Limb (tissue), 2 donors: ENCODE measurements at regions not wholly inside any gene's neighbourhood (a gene's known extent, or its start where the extent isn't known, plus 50 kb on each side); places are given as distances from the start of the nearest gene placed in this dataset.
"Not testable (repeated sequence)": the region's sequence is repeated elsewhere in the genome, so short reads cannot be mapped to it uniquely, and the experiment has no call there.

Experiments used
- DNase-seq, 2 donors: peaks; one replicate each; pipeline ENCODE4 v3.0.0-alpha.2; 2016; ENCODE audit errors: extremely low spot score in 2 of 2

DNA sequence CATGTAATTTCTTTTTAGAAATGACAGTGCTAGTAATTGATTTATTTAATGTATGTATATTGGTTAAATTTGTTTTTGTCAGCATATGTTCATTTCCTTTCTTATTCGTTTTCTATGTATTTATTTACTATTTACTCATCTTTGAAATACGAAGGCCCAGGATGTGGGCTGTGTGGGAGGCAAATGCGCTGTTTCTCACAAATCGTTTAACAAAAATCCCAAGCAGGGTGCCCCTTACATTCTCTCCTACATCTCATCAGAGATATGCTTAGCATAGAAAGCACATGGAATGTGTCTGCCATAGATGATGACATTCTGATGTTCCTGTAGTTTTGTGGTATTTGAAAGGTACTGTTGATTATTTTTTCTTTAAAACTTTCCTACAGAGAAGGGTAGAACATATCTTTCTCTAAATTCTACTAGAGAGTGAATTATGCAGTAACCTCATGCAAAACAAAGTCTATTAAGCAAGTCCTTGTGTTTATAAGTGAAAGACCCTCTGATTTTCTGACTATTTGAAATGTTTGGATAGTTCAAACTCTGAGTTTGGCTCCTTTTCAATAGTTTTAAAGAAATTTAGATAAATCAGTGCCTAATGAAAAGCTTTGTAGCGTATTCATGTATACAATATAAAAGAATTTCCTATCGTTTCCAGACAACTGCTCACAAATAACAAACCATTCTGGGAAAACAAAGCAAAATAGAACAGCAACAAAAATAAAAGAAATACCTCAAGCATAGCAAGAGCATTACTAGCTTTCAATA, 111.1 kb upstream of the VGLL3 start:
- no peak for DNase-seq

DNA sequence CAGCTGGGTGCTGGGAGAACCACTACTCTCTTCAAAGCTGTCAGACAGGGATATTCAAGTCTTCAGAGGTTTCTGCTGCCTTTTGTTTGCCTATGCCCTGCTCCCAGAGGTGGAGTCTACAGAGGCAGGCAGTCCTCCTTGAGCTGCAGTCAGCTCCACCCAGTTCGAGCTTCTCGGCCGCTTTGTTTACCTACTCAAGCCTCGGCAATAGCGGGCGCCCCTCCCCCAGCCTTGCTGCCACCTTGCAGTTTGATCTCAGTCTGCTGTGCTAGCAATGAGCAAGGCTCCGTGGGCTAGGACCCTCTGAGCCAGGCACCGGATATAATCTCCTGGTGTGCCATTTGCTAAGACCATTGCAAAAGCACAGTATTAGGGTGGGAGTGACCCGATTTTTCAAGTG, 106.8 kb upstream of the VGLL3 start:
- DNase-seq: not testable (repeated sequence)

DNA sequence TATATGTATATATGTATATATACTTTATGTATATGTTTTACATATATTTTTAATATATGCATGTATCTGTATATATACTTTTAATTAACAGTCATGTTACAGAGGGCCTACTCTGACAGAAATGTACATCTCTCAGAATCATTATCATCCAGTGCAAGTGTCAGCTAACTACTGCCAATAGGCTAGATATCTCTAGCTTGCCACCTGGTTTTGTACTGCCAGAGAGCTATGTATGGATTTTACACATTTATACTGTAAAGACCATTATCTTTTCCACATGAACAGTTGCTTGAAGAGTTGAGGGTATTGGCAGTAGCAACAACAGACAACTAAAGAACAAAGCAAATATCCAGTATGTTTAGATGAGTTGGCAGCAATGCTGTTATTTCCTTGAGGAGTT, 99.7 kb upstream of the VGLL3 start:
- peak in 1 of 2 donors; percentile 4 for DNase-seq

DNA sequence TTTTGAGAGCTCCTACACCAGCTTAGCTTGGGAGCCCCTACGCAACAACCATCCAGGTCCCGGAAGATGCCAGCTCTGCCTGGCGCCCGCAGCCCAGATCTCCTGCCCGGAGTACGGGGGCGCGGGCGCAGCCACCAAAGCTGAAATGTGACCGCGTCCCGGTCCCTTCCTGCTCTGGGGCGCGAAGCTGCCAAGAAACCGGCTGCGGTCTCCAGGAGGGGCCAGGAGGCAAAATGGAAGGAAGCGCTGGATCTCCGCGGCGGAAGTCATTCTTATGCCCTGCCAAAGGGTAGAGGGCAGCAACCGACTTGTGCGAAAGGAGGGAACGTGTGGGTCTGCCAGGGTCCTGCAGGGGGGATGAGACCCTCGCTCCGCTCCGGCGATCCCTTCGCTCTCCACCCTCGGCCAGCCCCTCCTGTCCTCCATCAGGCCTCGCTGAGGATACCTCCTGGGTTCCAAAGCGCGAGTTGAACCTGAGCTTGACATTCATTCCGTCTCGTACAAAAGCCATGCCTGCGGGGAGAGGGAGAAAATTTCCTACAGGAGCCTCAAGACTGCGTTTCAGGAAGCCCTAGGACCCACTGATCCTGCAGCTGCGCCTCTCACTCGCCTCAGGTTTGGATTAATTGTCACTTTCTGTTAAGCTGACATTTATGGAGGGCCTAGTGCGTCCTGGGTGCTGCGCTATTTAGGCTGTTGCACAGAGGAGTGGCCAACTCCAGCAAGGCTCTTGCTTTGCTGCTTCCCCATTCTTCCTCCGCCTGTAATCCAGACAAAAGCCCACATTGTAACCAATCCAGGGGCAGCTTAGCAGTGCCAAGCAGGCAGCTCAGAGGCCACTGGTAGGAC, 98.3 kb upstream of the VGLL3 start:
- DNase-seq: peak; percentile 70 to 77

DNA sequence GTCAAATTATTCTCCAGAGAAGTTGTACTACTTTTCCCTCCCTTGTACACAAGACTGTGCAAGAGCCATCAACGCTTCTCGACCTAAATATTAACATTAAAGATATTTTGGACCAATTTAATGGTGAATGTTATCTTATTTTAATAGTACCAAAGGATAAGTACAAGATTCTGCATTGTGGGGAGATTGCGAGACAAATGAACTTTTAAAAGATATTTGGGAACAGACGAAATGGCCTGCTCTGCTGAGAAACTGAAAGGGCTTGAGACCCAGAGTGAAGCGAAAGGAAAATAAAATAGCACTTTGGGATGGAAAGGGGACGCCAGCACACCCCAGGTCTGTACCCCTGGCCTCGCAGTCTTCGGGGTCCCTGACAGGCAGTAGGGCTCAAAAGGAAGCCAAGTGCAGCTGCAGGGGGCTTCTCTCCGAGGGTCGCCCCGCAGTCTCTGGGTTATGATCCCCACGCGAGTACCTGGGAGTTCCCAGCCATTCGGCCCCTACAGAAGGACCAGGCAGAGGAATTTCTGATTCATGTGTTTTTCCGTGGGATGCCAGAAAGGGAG, 97.6 kb upstream of the VGLL3 start:
- DNase-seq: no peak

DNA sequence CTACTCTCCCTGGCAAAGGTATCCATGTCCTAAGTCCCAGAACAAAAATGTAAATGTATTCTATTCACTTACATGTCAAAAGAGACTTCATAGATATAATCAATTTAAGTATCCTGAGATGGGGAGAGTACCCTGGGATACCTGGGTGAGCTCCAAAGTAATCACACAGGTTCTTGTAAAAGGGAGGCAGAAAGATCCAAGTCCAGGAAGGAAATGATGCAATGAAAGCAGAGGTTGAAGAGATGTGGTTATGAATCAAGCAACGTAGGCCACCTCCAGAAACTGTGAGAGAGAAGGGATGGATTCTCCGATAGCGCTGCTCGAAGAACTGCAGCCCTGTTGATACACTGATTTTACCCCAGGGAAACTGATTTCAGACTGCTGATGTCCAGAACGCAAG, 93.9 kb upstream of the VGLL3 start:
- DNase-seq: no peak

DNA sequence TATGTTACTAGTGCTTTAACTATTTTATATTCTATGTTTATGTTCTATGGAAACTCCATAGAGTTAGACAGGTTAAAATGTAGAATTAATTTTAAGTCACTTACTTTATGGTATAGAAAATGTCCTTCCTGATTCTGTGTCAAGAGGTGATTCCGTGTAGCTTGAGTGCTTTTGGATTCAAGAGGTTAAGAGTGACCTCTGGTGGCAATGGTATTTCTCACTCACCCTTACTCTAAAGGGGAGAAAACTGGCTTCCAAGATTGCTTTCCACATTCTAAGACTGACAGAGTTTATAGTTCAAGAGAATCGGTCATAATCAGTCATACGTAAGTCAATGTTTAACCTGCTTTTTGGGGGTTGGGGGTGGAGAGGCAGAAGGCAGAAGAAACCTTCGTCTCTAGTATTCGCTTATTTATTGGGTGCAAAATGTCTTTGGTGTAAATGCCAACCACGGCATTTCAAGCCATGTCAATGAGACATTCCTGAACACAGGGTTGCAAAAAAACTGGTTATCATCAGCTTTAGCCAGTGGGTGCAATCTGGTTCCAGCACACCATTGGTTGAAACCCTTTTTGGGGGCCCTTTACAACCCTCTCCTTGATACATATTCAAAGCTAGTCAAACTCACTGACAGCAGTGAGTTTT, 92.0 kb upstream of the VGLL3 start:
- peak in 1 of 2 donors; percentile 76 for DNase-seq

DNA sequence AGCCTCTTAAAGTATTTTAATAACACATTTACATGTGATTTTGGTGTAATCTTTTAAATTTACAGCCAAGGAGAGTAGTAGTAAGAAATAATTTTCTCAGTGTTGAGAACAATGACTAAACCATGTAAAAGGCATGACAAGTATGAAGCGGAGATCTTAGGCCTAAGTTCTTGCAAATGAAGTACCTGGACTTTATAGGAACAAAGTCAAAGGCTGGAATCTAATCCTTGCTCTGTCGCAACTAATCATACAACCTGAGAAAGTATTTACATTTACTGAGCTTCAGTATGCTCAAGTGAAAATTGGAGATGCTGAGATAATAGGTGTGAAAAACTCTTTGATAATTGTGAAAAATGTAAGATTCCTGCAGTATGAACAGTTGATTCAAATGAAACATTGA, 86.4 kb upstream of the VGLL3 start:
- no peak for DNase-seq

DNA sequence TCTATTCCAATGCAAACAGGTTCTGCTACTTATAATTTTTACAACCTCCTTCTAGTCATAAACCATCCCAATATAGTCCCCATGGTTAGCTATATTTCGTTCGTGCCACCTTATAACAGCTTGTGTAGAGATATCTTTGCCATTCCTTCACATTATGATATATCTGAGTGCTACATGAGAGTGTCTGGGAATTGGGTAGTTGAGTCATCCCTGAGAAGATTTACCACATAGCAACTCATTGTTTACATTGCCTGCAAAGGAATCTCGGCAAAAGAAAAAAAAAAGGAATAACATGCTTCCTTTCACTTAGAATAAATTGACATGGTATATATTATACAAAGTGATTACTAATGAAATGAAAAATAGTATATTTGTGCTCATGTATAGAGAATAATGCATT, 86.0 kb upstream of the VGLL3 start:
- no peak for DNase-seq

DNA sequence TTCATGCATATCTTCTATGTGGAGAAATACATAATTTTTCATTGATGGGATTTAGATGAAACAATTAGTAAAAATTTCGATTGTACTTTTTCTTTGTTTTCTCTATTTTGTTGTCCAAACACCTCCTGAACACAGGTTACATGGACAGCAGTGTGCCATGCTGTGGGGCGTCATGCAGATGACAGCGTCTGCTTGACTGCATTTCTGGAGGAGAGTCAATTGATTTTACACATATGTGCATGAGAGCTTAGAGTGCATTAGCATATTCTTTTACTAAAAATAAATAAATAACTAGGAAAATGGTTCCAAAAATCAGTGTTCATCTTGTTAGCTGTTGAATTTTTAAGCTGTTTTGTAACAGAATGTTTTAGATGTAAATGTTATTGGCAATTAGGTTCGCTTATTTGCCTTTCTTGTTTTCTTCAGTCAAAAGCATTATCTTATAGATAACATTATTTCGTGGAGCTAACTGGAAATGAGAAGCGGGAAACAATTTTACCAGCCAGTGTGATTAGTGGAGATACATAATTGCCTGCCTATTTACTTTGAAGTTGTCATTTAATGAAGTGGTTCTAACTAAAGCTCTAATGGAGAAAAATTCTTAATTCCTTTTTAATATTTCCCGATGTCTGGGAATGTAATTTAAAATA, 82.7 kb upstream of the VGLL3 start:
- no peak for DNase-seq

DNA sequence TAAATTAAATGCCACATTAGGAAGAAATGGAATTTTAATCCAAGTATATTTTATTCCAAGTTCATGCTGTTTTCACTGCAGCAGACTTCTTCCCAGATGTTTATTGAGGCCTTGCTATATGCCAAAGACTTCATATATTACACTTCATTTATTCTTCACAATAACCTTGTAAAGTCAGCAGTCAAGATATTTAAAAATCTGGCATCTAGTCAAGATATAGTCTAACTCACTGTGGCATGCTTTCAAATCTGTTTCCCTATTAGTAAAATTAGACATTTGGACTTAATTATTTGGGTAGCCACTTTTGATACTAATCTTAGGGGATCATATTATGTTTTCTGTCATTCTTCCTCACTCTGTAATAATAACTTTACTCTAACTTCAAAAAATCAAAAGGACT, 81.5 kb upstream of the VGLL3 start:
- DNase-seq: no peak

DNA sequence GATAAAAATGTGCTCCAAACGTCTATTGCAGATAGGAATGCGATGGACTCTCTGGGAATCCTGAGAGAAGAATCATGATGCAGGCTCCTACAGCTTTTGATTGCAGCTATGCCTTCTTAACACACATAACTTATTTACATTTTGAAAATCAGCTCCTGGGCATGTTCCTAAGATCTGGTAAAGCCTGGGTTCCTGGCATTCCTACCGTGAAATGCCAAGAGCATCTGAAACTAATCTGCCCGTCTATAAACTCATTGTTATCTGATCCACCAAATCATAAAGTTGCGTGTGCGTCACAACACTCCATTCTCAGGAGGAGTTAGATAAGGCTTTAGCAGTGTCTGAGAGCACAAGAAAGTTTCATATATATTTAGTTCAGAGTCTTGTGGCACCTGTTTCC, 79.0 kb upstream of the VGLL3 start:
- DNase-seq: peak in 1 of 2 donors; percentile 8

DNA sequence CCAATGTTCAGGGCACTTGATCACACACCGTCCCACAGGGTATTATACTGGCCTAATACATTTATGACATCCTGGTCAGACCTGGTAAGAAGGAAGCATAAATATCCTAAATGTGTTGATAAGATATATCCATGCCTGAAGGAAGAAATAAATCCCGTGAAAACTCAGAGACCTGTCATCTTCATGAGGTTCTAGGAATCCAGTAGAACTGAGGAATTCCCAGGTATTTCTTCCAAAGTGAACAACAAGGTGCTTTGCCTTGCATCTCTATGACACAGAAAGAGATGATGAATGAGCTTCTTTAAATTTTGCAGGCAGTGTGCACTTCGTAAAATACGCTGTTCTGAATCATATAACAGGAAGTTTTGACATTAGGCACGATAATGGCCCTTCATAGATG, 78.1 kb upstream of the VGLL3 start:
- no peak for DNase-seq

DNA sequence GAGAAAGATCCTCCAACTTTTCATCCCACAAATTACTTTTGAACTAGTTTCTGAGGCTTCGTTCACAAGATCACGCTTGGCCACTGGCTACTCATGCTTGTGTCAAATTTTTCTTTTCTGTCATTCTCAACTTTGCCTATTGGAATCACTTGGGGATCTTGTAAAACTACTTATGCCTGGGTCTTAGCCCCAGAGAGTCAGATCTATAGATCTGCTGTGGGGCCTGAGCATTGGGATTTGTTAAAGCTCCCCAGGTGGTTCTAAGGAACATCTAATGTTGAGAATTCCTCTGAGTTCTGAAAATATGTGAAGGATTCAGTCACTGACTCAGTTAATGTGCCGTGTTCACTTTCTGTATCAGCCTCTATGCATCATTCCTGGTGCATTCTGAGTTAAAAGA, 71.7 kb upstream of the VGLL3 start:
- no peak for DNase-seq

DNA sequence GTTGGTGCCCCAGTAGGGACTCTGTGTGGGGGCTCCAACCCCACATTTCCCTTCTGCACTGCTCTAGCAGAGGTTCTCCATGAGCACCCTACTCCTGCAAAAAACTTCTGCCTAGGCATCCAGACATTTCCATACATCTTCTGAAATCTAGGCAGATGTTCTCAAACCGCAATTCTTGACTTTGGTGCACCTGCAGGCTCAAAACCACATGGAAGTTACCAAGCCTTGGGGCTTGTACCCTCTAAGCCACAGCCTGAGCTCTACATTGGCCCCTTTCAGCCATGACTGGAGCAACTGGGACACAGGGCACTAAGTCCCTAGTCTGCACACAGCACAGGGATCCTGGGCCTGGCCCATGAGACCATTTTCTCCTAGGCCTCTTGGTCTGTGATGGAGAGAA, 66.5 kb upstream of the VGLL3 start:
- no peak for DNase-seq

DNA sequence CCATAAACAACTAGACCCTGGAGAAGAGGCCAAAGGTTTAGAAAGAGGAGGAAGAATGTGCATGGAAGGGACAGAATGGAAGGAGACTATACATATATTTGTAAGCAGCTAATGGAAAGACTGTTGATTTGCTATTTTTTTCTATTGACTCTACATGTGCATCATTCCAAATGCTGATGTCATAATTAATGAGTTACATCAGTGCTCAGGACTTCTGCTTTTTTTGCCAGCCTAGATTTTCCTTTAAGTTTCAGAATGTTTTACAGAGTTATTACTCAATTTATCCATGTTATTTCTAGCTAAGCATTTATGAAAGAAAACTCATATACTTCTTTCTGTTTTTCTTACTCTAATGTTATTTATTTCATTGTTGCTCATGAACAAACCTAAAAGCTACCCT, 62.6 kb upstream of the VGLL3 start:
- no peak for DNase-seq

DNA sequence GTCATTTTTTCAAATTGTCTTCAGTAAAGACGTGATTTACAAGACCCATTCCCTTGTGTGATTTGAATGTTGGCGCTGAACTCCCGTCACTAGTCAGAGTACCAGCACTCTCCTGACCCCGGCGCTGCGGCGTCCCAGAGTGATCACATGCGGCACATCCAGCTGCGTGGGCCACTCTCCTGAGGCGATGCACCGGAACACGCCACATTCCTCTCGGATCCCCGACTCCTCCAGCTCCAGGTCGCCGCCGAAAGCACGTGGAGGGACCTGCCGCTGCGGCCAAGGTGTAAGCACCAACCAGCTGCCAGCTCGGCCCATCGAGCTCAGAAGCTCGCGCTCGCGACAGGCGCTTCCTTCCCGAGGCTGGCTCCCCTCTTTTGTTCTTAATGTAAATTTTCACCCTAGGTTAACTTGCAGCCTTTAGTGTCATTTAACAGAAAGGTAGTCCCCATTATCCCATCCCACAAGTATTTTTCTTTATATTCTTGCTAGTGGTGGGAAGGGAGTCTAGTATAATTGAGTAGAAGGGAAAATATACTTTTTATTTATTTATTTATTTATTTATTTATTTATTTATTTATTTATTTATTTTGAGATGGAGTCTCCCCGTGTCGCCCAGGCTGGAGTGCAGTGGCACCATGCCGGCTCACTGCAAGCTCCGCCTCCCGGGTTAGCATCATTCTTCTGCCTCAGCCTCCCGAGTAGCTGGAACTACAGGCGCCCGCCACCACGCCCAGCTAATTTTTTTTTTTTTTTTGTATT, 61.7 kb upstream of the VGLL3 start:
- DNase-seq: no peak

DNA sequence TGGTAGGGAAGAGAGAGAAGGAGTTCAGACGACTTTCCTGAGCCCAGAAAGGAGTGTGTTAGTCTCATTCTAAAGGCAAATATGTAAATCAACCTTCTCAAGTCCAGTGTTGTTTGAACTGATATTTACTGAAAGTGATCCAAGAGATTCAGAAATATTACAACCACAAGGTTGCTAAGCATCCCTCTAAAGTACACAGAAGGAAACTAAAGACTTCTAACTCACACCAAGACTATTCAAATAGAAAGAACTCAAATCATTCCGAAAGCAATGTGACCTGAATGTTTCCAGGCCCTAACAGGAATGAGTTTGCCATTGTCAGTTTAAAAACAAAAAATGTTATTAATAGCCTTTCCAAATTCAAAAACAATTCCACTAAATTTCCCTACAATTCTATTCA, 56.9 kb upstream of the VGLL3 start:
- no peak for DNase-seq

DNA sequence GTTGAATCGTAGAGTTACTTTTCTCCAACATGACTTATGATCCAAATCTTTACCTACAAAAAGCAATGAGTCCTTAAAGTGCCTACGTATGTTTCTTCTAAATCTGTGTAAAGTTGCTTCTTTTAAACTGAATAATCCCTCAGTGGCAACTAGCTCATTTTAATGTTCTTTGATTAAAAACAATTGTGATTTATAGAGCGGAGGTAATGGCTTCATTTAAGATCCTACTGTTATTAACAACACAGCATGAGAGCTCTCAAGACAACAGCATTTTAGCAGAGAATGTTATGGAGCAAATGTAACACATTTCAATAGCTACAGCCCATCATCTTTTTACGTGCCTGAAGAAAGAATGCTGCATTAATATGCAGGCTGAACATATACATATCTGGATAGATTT, 55.3 kb upstream of the VGLL3 start:
- no peak for DNase-seq

DNA sequence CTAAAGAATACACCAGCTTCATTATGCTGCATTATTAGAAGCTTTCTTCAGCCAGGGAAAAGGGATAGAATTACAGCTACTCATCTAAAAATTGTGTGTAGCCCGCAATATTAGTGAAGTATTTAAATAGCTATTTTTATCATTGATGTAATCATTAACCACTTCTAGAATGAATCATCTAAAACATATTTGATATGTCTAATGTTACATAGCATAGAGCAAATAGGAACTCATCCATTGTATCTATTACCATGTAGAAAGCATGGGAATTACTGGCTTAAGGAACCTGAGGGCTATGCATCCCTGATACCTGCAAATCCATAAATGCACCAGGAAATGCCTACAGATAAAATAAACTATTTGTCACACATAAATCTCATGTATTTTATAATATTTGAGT, 54.5 kb upstream of the VGLL3 start:
- no peak for DNase-seq

DNA sequence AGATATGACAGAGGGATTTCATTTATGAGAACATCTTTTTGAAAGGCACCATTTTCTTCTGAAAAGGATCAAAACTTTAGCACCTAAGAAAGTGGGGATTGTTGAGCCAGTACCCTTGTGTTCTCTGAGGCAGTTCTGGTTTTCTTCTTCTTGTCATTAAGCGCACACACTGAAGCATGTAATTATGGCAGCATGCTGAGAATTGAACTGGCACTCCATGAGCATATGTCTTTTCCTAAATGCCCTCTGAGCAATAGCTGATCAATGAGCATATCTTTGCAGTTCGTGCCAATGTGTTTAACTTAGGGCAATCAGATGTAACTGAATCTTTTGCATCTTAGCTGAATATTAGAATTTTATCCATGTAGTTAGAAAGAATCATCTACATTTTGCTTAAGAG, 53.9 kb upstream of the VGLL3 start:
- no peak for DNase-seq
